ENCODE measurements at regions not wholly inside any gene's neighbourhood (a gene's known extent, or its start where the extent isn't known, plus 50 kb on each side); places are given as distances from the start of the nearest gene placed in this dataset.
"Not testable (repeated sequence)": the region's sequence is repeated elsewhere in the genome, so short reads cannot be mapped to it uniquely, and the experiment has no call there.

- not testable (repeated sequence) for DNase-seq
Measured at GRCh38 chr7:113592924-113593323, 325.9 kb downstream of the PPP1R3A start.

GRCh38 chr7:113582471-113582870, 336.3 kb downstream of the PPP1R3A start:
- no peak for DNase-seq

- DNase-seq = not testable (repeated sequence)
Measured at GRCh38 chr7:113563257-113563656, 355.6 kb downstream of the PPP1R3A start.

GRCh38 chr7:113562801-113563200, 356.0 kb downstream of the PPP1R3A start:
- no peak for DNase-seq

- DNase-seq = no peak
Measured at GRCh38 chr7:113562242-113562641, 356.6 kb downstream of the PPP1R3A start.

- DNase-seq = peak; percentile 23 to 27
Measured at GRCh38 chr7:113561446-113561845, 357.4 kb downstream of the PPP1R3A start.

- no peak for DNase-seq
Measured at GRCh38 chr7:113550966-113551365, 367.8 kb downstream of the PPP1R3A start.

GRCh38 chr7:113548561-113548960, 370.2 kb downstream of the PPP1R3A start:
- no peak for DNase-seq

GRCh38 chr7:113548137-113548536, 370.7 kb downstream of the PPP1R3A start:
- no peak for DNase-seq

- no peak for DNase-seq
Measured at GRCh38 chr7:113521468-113521867, 397.3 kb downstream of the PPP1R3A start.

- DNase-seq = no peak
Measured at GRCh38 chr7:113519472-113519871, 399.3 kb downstream of the PPP1R3A start.

GRCh38 chr7:113504691-113505090, 386.3 kb upstream of the SMIM30 start:
- DNase-seq = no peak

GRCh38 chr7:113504142-113504541, 385.8 kb upstream of the SMIM30 start:
- no peak for DNase-seq

- not testable (repeated sequence) for DNase-seq
Measured at GRCh38 chr7:113496586-113496985, 378.2 kb upstream of the SMIM30 start.

GRCh38 chr7:113494797-113495566, 376.6 kb upstream of the SMIM30 start:
- DNase-seq = not testable (repeated sequence)

- DNase-seq = no peak
Measured at GRCh38 chr7:113491305-113491704, 373.0 kb upstream of the SMIM30 start.

- no peak for DNase-seq
Measured at GRCh38 chr7:113487925-113488731, 369.8 kb upstream of the SMIM30 start.

- DNase-seq = no peak
Measured at GRCh38 chr7:113486548-113486947, 368.2 kb upstream of the SMIM30 start.

- DNase-seq = no peak
Measured at GRCh38 chr7:113483657-113484056, 365.3 kb upstream of the SMIM30 start.

GRCh38 chr7:113480537-113480936, 362.2 kb upstream of the SMIM30 start:
- DNase-seq = no peak

- no peak for DNase-seq
Measured at GRCh38 chr7:113464096-113464855, 345.9 kb upstream of the SMIM30 start.

- DNase-seq = no peak
Measured at GRCh38 chr7:113460067-113460466, 341.7 kb upstream of the SMIM30 start.

GRCh38 chr7:113456533-113456932, 338.2 kb upstream of the SMIM30 start:
- DNase-seq = no peak
